ENCODE measurements at regions not wholly inside any gene's neighbourhood (a gene's known extent, or its start where the extent isn't known, plus 50 kb on each side); places are given as distances from the start of the nearest gene placed in this dataset.
A peak's percentile ranks its signal among the peaks of the same experiment; 100 is the strongest.
"Not testable (repeated sequence)": the region's sequence is repeated elsewhere in the genome, so short reads cannot be mapped to it uniquely, and the experiment has no call there.

DNA sequence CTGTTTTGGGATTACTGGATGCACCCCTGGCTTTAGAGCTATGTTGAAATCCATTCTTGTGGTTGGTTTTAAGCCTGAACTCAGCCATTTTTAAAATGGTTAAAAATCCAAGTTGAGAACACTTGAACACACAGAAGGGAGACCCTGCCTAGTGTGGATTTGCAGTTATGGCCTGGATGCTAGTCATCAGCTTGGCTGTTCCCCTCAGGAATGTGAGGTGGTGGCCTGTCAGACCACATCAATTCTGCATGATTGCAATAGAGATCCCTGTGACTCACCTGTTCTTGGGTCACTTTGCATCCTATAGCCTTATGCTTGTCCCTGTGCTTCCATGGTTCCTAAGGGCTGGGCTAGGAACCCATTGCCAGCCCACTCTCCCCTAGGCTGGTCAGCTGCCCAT lies 454.1 kb downstream of the ATP23 start:
- no peak for DNase-seq
- intact Hi-C loops (cut with DNase I): no loop called here

GRCh38 chr12:58396239-58396638 lies 454.9 kb downstream of the ATP23 start:
- intact Hi-C loops (cut with DNase I): no loop called here
- no peak for DNase-seq

- intact Hi-C loops (cut with DNase I): no loop called here
- no peak for DNase-seq
Measured at GRCh38 chr12:58405363-58405762, 464.0 kb downstream of the ATP23 start.

GRCh38 chr12:58408516-58408915 lies 467.1 kb downstream of the ATP23 start:
- intact Hi-C loops (cut with DNase I): no loop called here
- DNase-seq: no peak

- no peak for DNase-seq
- intact Hi-C loops (cut with DNase I): no loop called here
Measured at GRCh38 chr12:58412461-58413060, 471.2 kb downstream of the ATP23 start.

DNA sequence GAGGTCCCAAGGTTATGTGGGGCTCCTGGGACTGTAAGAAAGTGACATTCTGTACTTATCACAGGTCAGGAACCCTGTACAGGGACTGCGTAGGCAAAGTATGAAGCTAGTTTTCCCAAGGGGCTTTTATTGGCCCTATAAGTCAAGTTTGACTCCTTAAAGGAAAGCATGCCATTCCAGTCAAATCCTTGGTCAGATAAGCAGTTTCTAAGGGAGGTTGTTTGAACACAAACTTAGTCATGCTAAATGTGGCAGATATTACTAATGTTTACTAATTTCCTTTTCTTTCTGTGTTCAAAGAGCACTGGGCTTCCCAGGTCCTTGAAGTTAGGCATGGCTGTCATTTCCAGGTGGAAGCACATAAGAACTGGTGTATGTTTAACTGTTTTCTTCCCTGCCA lies 472.4 kb downstream of the ATP23 start:
- intact Hi-C loops (cut with DNase I): no loop called here
- no peak for DNase-seq

DNA sequence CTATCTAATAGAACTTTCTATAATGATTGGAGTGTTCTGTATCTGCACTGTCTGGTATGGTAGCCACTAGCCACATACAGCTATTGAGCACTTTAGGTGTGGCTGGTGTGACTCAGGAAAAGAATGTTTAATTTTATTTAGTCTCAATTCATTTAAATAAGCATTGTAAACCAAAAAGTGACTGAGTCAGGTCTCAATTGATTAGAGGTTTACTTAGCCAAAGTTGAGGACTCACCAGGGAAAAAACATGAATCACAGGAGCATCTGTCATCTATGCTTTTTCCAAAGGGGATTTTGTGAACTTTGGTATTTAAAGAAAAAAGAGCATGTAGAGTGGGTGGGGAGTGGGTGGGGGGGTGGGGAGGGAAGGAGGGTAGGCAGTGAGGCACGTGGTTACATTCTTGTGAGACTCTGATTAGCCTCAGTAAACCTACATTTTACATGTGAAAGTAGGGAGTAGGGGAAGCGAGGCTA lies 473.1 kb downstream of the ATP23 start:
- intact Hi-C loops (cut with DNase I): no loop called here
- no peak for DNase-seq

GRCh38 chr12:58415716-58416115 lies 474.3 kb downstream of the ATP23 start:
- DNase-seq: no peak
- intact Hi-C loops (cut with DNase I): no loop called here

- DNase-seq: no peak
- intact Hi-C loops (cut with DNase I): no loop called here
Measured at GRCh38 chr12:58416236-58416635, 474.9 kb downstream of the ATP23 start.

DNA sequence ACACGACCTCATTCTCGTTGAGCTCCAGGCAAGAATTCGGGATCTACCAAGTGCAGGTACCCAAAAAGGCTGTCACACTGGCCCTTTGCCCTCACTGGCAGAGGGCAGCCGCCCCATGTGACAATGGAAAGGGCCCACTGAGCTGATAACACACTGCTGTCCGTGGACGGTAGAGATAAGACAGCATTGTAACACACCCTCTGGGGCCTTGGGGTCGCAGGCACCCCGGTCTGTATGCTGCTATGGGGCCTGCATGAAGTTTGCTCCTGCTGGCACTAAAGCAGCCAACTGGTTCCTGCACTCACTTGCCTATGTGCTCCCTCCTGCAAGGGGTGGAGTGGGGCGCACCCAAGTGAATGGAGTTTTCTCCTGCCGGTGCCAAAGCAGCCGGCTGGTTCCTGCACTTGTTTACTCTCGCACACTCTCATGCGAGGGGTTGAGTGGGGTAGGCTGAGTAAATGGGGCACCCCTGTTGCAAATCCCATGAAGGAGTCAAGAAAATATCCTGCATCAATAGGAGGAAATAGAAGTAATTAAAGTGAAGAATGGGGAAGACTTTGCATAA lies 477.9 kb downstream of the ATP23 start:
- intact Hi-C loops (cut with DNase I): no loop called here
- DNase-seq: peak in 3 of 10 donors; percentile 63 to 71 (median 67)

GRCh38 chr12:58419905-58420304 lies 478.5 kb downstream of the ATP23 start:
- intact Hi-C loops (cut with DNase I): no loop called here

DNA sequence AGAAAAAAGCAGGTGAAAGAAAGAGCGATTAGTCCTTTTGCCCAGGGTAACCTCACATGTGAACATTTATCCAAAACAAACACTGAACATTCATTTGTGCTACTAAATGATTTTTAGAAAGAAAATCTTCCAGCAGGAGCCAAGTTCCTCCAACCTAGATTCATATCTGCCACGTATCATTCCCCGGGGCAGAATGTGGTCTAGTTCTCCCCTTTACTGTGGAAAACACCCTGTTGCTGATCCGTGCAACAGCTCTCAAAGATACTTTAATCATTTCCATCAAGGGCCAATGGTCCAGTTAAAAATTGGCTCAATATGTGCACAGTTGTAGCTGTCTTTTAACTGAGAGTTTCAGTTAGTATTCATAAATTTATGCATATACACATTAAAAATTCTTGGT lies 479.1 kb downstream of the ATP23 start:
- no peak for DNase-seq
- intact Hi-C loops (cut with DNase I): no loop called here

More at GRCh38 chr12:58419905-58420304, 478.5 kb downstream of the ATP23 start:
- no peak for DNase-seq

DNA sequence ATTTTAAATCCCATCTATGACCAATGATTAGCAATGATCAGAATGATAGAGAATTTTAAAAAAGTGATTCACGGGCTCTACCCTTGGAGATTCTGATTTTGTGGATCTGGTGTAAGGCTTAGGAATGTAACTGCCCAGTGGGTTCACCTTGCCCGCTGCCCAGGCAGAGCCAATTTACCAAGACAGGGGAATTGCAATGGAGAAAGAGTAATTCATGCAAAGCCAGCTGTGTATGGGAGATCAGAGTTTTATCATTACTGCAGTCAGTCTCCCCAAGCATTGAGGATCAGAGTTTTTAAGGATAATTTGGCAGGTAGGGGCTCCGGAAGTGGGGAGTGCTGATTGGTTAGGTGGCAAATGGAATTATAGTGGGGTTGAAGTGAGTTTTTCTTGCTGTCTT lies 480.6 kb downstream of the ATP23 start:
- intact Hi-C loops (cut with DNase I): no loop called here
- DNase-seq: no peak

GRCh38 chr12:58424735-58425392 lies 483.5 kb downstream of the ATP23 start:
- no peak for DNase-seq
- intact Hi-C loops (cut with DNase I): no loop called here

GRCh38 chr12:58425481-58426392 lies 484.4 kb downstream of the ATP23 start:
- DNase-seq: no peak
- intact Hi-C loops (cut with DNase I): no loop called here

GRCh38 chr12:58426437-58426836 lies 485.1 kb downstream of the ATP23 start:
- DNase-seq; intact Hi-C loops (cut with DNase I): not testable (repeated sequence)

- intact Hi-C loops (cut with DNase I): no loop called here
- no peak for DNase-seq
Measured at GRCh38 chr12:58433959-58434358, 486.3 kb downstream of the LRIG3 start.

GRCh38 chr12:58434726-58435125 lies 485.6 kb downstream of the LRIG3 start:
- no peak for DNase-seq
- intact Hi-C loops (cut with DNase I): no loop called here

GRCh38 chr12:58435647-58436046 lies 484.7 kb downstream of the LRIG3 start:
- DNase-seq: no peak
- intact Hi-C loops (cut with DNase I): no loop called here

GRCh38 chr12:58441483-58441882 lies 478.8 kb downstream of the LRIG3 start:
- DNase-seq: no peak
- intact Hi-C loops (cut with DNase I): loop anchor here (1.0 to 10.0 kb wide), 2 partner anchors 18 to 87 kb away; no protein-coding TSS in a partner anchor

Measured in posterior cingulate gyrus (tissue), 11 donors.